Pancreas (tissue), 10 donors: ENCODE measurements at regions not wholly inside any gene's neighbourhood (a gene's known extent, or its start where the extent isn't known, plus 50 kb on each side); places are given as distances from the start of the nearest gene placed in this dataset.
A peak's percentile ranks its signal among the peaks of the same experiment; 100 is the strongest.
"Not testable (repeated sequence)": the region's sequence is repeated elsewhere in the genome, so short reads cannot be mapped to it uniquely, and the experiment has no call there.

Experiments used
- ATAC-seq, 4 donors: fragments of 200-7000 bp; cut with Tn5 transposase; one replicate each; pipeline versions ENCODE4 v1.8.0 to v1.9.1; 2020; ENCODE audit warnings: mild to moderate bottlenecking in 4 of 4, moderate library complexity in 4 of 4
- DNase-seq, 6 donors: peaks; one replicate each; pipeline ENCODE4 v3.0.0-alpha.2; 2020
- FAIRE-seq: peaks from 2 replicates; lab custom pipeline; 2012; peaks lifted over from hg19 to GRCh38; lab: Jason Lieb, UNC
- H3K27ac ChIP-seq, 4 donors: fragments of 200-600 bp; sonication (generic); 1 replicate in 3 of 4; 2 replicates in 1 of 4; pipeline versions ENCODE4 v1.5.0 to v1.8.0; 2020
- H3K27me3 ChIP-seq, 4 donors: fragments of 200-600 bp; one replicate each; pipeline ENCODE4 v1.8.0; 2021
- H3K36me3 ChIP-seq, 3 donors: fragments of 200-600 bp; sonication (generic) in 1 of 3; one replicate each; pipeline versions ENCODE4 v1.5.0 to v1.8.0; 2020 to 2021
- H3K4me1 ChIP-seq, 3 donors: fragments of 200-600 bp; one replicate each; pipeline ENCODE4 v1.8.0; 2021
- H3K4me3 ChIP-seq, 4 donors: fragments of 200-600 bp; sonication (generic) in 2 of 4; one replicate each; pipeline versions ENCODE4 v1.5.0 to v1.8.0; 2020 to 2021
- H3K9me3 ChIP-seq, 4 donors: fragments of 200-600 bp; one replicate each; pipeline ENCODE4 v1.8.0; 2021
- WGBS, 2 donors: extraction: QIAGEN DNeasy Blood & Tissue Kit; methylation state at CpG; one replicate each; pipeline ENCODE4 v1.1.7; 2013; 5-methylcytosine and 5-hydroxymethylcytosine counted together
- intact Hi-C, 3 donors: fragments of 100-400 bp; cut with DNase I; formaldehyde crosslinking; loops; one replicate each; pipeline versions ENCODE4 v1.11.1 to v1.14.2; 2022
- TF ChIP-seq, protein P1 (sequence below), 4 donors: fragments of 200-600 bp; sonication (generic) in 3 of 4; IDR thresholded peaks; one replicate each; pipeline versions ENCODE4 v1.5.0 to v1.8.0; 2021; ENCODE audit warnings: antibody characterized with exemption in 4 of 4
- donor health status: healthy with polysubstance abuse.
- donor health status: DM: no; HTN: no; CAD: no; lungs with moderate emphysema.
- donor health status: DM: no; HTN: no; CAD: no.
- donor health status: control.
- donor health status: control.
- donor health status: Bipolar disorder and iron deficiency.
- donor health status: DM: yes; HTN: yes; CAD: no.
- donor health status: DM: no; HTN: no; CAD: no.
- donor health status: DM: no; HTN: no; CAD: no.
- donor health status: DM: yes; HTN: yes; CAD: no.

- ATAC-seq (peak in 2 of 4 donors; percentile 51 to 58), FAIRE-seq (no peak), DNase-seq (no peak)
- Histone ChIP-seq H3K27me3 (no peaks in the 10 kb centered on the region), H3K4me3 (no peak overlapping the region), H3K4me1 (no peaks in the 10 kb centered on the region), H3K9me3 (no peaks in the 10 kb centered on the region), H3K36me3 (no peaks in the 10 kb centered on the region), H3K27ac (no peak overlapping the region)
- TF ChIP-seq, protein P1, sequence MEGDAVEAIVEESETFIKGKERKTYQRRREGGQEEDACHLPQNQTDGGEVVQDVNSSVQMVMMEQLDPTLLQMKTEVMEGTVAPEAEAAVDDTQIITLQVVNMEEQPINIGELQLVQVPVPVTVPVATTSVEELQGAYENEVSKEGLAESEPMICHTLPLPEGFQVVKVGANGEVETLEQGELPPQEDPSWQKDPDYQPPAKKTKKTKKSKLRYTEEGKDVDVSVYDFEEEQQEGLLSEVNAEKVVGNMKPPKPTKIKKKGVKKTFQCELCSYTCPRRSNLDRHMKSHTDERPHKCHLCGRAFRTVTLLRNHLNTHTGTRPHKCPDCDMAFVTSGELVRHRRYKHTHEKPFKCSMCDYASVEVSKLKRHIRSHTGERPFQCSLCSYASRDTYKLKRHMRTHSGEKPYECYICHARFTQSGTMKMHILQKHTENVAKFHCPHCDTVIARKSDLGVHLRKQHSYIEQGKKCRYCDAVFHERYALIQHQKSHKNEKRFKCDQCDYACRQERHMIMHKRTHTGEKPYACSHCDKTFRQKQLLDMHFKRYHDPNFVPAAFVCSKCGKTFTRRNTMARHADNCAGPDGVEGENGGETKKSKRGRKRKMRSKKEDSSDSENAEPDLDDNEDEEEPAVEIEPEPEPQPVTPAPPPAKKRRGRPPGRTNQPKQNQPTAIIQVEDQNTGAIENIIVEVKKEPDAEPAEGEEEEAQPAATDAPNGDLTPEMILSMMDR (IDR thresholded peaks at IDR 0.05) = no peak
- intact Hi-C loops = no loop called here
- WGBS, 2 donors = 37 to 42% methylated on average over 4 of the region's 4 CpGs
These were observed 399.8 kb downstream of the ADCYAP1 start for GRCh38 chr18:1304392-1304992.

DNA sequence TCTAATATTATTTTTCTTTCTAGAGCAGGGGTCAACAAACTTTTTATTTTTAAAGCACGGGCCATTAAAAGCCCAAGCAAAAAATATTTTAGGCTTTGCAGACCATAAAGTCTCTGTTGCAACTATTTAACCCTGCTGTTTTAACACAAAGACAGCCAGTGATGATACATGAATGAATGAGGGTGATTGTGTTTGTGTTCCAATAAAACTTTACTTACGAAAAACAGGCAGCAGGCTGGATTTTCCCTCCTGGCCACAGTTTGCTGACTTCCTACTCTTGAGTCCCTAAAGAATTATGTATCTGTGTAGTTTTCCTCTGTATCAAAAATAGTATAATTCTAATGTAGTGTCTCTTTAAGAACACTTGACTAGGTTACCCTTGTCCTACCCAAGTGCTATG, 402.0 kb downstream of the ADCYAP1 start:
- Histone ChIP-seq H3K4me1 (no peaks in the 10 kb centered on the region), H3K36me3 (no peaks in the 10 kb centered on the region), H3K27me3 (no peaks in the 10 kb centered on the region), H3K27ac (no peak overlapping the region), H3K4me3 (no peak overlapping the region), H3K9me3 (no peaks in the 10 kb centered on the region)
- FAIRE-seq = no peak
- no peak for ATAC-seq
- TF ChIP-seq, protein P1 (IDR thresholded peaks at IDR 0.05) = no peak
- intact Hi-C loops = no loop called here
- WGBS, 2 donors = 80 to 81% methylated on average over 2 of the region's 2 CpGs
- DNase-seq = no peak

DNA sequence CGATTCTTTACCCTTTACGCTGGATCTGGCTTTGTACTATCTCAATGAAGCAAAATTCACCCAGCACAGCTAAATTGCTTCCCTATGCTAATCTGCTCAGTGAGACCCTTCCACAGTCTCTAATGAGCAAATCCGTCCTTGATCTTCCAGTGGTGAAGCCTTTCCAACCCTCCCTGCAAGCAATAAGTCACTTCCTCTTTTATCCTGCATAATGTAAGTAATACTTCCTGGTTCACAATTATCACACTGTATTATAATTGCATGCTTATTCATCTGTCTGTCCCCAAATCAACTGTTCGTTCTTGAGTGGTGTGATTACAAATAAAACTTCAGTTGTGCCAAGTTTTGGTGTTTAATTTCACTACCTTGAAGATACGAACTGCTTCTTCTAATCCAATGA, 404.0 kb downstream of the ADCYAP1 start:
- Histone ChIP-seq H3K27ac (no peak overlapping the region), H3K27me3 (no peaks in the 10 kb centered on the region), H3K9me3 (no peaks in the 10 kb centered on the region), H3K36me3 (no peaks in the 10 kb centered on the region), H3K4me3 (no peak overlapping the region), H3K4me1 (no peaks in the 10 kb centered on the region)
- TF ChIP-seq, protein P1 (IDR thresholded peaks at IDR 0.05) = no peak
- no peak for FAIRE-seq
- DNase-seq = no peak
- intact Hi-C loops = no loop called here
- 73 to 82% methylated on average over 5 of the region's 5 CpGs for WGBS, 2 donors
- no peak for ATAC-seq

DNA sequence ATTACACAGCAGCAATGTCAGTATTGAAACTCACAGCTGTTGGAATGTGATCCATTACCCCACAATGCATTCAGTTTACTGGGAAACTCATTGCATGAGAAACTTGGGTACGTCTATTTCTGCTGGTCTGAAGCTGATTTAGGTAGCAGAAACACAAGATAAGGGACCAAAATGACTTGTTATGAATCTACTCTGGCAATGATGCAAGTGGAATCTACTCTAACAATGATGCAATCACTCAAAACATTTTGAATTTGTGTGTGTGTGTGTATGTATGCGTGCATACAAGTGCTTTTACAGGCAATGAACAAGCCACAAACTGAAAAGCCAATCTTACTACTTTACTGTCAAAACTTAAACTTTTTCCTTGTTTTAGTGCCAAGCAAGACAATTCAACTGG, 406.7 kb downstream of the ADCYAP1 start:
- Histone ChIP-seq H3K9me3 (no peaks in the 10 kb centered on the region), H3K27me3 (no peaks in the 10 kb centered on the region), H3K4me1 (no peaks in the 10 kb centered on the region), H3K27ac (no peak overlapping the region), H3K4me3 (no peak overlapping the region), H3K36me3 (no peaks in the 10 kb centered on the region)
- no peak for DNase-seq
- ATAC-seq = no peak
- TF ChIP-seq, protein P1 (IDR thresholded peaks at IDR 0.05) = no peak
- intact Hi-C loops = no loop called here
- WGBS, 2 donors = 69 to 86% methylated on average over 2 of the region's 2 CpGs
- no peak for FAIRE-seq

DNA sequence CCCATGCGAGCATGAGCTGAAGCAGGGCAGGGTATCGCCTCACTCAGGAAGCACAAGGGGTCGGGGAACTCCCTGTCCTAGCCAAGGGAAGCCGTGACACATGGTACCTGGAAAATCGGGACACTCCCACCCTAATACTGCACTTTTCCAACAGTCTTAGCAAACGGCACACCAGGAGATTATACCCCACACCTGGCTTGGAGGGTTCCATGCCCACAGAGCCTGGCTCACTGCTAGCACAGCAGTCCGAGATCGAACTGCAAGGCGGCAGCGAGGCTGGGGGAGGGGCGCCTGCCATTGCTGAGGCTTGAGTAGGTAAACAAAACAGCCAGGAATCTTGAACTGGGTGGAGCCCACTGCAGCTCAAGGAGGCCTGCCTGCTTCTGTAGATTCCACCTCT, 430.7 kb downstream of the ADCYAP1 start:
- H3K36me3 ChIP-seq, H3K4me1 ChIP-seq, intact Hi-C loops, H3K9me3 ChIP-seq, FAIRE-seq, ATAC-seq, H3K27ac ChIP-seq, H3K4me3 ChIP-seq, DNase-seq, H3K27me3 ChIP-seq: not testable (repeated sequence)
- 74 to 77% methylated on average over 11 of the region's 11 CpGs for WGBS, 2 donors
